ENCODE measurements at regions not wholly inside any gene's neighbourhood (a gene's known extent, or its start where the extent isn't known, plus 50 kb on each side); places are given as distances from the start of the nearest gene placed in this dataset.

- Histone ChIP-seq H3K27me3 (replicated peaks; ENCODE audit: control insufficient read depth, insufficient read depth, low read length) (no peaks in the 10 kb centered on the region), H3K4me3 (replicated peaks; ENCODE audit: low read depth, low read length) (no peak overlapping the region), H3K36me3 (ENCODE audit: control insufficient read depth, insufficient read depth, low read length) (no peaks in the 10 kb centered on the region)
- no peak for DNase-seq (ENCODE audit: extremely low read depth, insufficient read length)
- no peak for TF ChIP-seq CTCF (IDR thresholded peaks at IDR 0.05; ENCODE audit: insufficient read depth, low read length, poor library complexity, severe bottlenecking)
Observed at GRCh38 chr4:181757910-181758660, 485.1 kb upstream of the TENM3 start.

- no peak overlapping the region for H3K4me3 ChIP-seq (replicated peaks; ENCODE audit: low read depth, low read length)
- no peak for TF ChIP-seq CTCF (IDR thresholded peaks at IDR 0.05; ENCODE audit: insufficient read depth, low read length, poor library complexity, severe bottlenecking)
- no peaks in the 10 kb centered on the region for H3K36me3 ChIP-seq (ENCODE audit: control insufficient read depth, insufficient read depth, low read length)
- H3K27me3 ChIP-seq (replicated peaks; ENCODE audit: control insufficient read depth, insufficient read depth, low read length) = no peaks in the 10 kb centered on the region
- no peak for DNase-seq (ENCODE audit: extremely low read depth, insufficient read length)
Observed at GRCh38 chr4:181760560-181760959, 482.6 kb upstream of the TENM3 start.

GRCh38 chr4:181761156-181761555, 482.0 kb upstream of the TENM3 start:
- no peaks in the 10 kb centered on the region for H3K27me3 ChIP-seq (replicated peaks; ENCODE audit: control insufficient read depth, insufficient read depth, low read length)
- no peak for DNase-seq (ENCODE audit: extremely low read depth, insufficient read length)
- no peak overlapping the region for H3K4me3 ChIP-seq (replicated peaks; ENCODE audit: low read depth, low read length)
- TF ChIP-seq CTCF (IDR thresholded peaks at IDR 0.05; ENCODE audit: insufficient read depth, low read length, poor library complexity, severe bottlenecking) = no peak
- H3K36me3 ChIP-seq (ENCODE audit: control insufficient read depth, insufficient read depth, low read length) = no peaks in the 10 kb centered on the region

GRCh38 chr4:181766061-181766548, 477.1 kb upstream of the TENM3 start:
- H3K36me3 ChIP-seq (ENCODE audit: control insufficient read depth, insufficient read depth, low read length) = no peaks in the 10 kb centered on the region
- H3K27me3 ChIP-seq (replicated peaks; ENCODE audit: control insufficient read depth, insufficient read depth, low read length) = no peaks in the 10 kb centered on the region
- no peak overlapping the region for H3K4me3 ChIP-seq (replicated peaks; ENCODE audit: low read depth, low read length)
- no peak for TF ChIP-seq CTCF (IDR thresholded peaks at IDR 0.05; ENCODE audit: insufficient read depth, low read length, poor library complexity, severe bottlenecking)
- no peak for DNase-seq (ENCODE audit: extremely low read depth, insufficient read length)

DNA sequence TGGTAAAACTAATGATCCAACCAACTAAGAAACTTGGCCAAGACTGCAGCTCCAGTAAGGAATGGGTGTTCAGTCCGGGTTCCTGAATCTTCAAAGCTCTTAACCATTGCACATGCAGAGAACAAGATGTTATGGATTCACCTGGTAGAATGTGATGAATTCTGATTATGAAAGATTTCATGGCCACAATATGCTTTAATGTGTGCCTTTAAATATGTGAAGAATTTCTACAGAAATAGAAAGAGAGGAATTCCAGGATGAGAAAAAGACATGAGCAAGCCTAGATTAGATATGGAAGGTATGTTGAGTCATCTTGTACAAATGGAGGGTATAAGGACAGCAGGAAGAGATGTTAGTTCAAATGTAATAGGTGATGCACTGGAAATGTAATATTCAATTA, 472.2 kb upstream of the TENM3 start:
- no peak for TF ChIP-seq CTCF (IDR thresholded peaks at IDR 0.05; ENCODE audit: insufficient read depth, low read length, poor library complexity, severe bottlenecking)

More for the DNA sequence above, 472.2 kb upstream of the TENM3 start:
- H3K27me3 ChIP-seq (replicated peaks; ENCODE audit: control insufficient read depth, insufficient read depth, low read length) = no peaks in the 10 kb centered on the region
- no peak for DNase-seq (ENCODE audit: extremely low read depth, insufficient read length)
- H3K36me3 ChIP-seq (ENCODE audit: control insufficient read depth, insufficient read depth, low read length) = no peaks in the 10 kb centered on the region
- no peak overlapping the region for H3K4me3 ChIP-seq (replicated peaks; ENCODE audit: low read depth, low read length)
